Right kidney (tissue), 1 donor: ENCODE measurements at regions not wholly inside any gene's neighbourhood (a gene's known extent, or its start where the extent isn't known, plus 50 kb on each side); places are given as distances from the start of the nearest gene placed in this dataset.
"Not testable (repeated sequence)": the region's sequence is repeated elsewhere in the genome, so short reads cannot be mapped to it uniquely, and the experiment has no call there.

Experiments
- DNase-seq: peaks from one replicate; pipeline ENCODE4 v3.0.0-alpha.2; 2016

- DNase-seq = no peak
Measured at GRCh38 chr21:18553786-18554185, 150.2 kb upstream of the TMPRSS15 start.

DNA sequence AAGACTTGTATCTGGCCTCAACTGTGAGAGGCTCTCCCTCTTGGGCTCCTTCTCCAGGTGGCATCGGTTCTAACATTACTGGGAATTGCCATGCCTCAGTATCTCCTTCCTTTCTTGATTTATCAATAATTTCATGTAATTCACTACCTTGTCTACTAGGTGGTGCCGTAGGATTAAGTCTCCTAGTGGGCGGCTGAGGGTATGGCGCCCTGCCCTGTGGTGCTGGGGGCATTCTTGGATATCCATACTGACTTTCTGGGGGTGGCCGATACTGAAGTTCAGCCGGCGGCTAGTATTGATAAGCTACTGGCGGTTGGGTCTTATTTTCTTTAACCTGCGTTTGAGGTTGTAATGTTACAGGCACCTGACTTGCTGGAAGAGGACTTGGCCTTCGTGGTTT, 164.2 kb upstream of the TMPRSS15 start:
- DNase-seq = not testable (repeated sequence)

DNA sequence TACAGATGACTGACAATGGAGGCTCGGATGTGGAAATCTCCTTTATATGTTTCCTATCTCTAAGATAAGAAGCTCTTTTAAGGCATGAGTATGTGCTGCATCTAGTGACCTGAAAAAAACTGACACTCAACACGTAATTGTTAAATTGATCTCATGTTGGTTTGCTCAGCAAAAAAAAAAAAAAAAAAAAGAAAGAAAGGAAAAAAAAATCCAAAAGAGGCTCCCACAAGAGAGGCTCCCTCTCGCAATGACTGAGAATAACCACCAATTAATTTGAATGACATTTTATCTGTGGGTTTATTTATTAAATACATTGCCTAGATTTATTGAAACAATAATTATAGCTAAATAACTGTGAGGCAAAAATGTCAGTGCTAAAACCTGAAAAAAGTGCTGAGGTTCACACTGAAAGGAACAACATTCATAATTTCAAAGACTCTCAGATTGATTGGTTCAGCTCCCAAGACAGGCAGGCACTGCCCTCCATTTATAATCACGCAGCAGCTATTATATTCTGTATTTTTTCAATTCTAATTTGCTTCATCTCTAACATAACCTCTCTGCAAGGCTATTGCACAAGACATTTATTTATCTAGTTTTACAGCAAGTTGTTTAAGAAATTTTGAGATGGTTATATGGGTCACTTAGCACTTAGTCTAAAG, 184.5 kb upstream of the TMPRSS15 start:
- DNase-seq = no peak

DNA sequence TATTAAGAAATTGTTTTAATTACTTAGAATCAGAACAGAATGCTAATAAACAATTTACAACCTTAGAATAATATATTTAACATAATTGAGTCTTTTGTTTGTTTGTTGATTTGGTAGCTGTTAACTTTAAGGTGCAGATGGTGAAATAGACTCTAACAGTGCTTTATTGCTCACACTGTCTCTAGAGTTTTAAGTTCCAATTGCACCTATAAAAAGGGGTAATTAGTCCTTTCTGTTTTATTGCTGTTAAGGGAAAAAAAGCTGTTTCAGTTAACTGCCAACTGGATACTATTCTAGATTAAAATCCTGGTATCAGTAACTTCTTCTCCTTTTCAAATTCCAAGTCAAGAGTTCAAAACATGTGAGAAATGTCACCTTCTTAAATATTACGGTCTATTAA, 197.6 kb upstream of the TMPRSS15 start:
- DNase-seq = no peak

GRCh38 chr21:18602711-18603110, 199.1 kb upstream of the TMPRSS15 start:
- peak; percentile 1 for DNase-seq

DNA sequence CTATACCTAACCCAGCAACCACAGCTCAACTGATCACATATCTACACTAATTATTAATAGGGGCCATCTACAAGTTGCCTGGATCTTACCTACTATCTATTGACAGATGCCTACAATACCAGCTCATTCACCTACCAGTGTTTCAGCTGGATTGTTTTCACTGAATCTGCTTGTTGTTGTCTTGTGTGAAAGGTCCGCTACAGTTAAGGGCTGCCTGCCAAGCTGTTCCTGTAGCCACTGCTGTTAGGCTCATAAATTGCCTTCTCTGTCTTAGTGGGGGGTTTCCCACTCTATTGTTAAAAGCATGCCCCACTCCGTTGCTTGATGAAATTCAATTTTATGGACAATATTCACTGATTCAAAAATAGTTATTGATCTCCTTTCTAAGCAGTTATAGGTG, 199.7 kb upstream of the TMPRSS15 start:
- DNase-seq = no peak

DNA sequence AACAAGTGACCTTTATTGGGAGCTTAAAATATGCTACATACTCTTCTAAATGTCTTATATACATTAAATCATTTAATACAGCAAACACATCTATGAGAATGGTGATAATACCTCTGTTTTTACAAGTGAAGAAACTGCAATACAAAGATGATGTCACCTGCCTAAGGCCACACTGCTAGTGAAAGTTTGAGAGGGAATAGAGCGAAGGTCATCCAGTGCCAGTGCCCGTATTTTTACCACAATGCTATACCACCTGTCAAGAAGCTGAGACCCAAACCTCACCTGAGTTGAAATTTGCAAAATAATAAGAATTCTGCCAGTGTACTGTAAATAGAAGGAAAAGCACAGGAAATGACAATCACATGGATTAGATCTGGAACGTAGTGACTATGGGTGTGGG, 200.4 kb upstream of the TMPRSS15 start:
- DNase-seq = no peak

- no peak for DNase-seq
Measured at GRCh38 chr21:18608226-18608625, 204.6 kb upstream of the TMPRSS15 start.

DNA sequence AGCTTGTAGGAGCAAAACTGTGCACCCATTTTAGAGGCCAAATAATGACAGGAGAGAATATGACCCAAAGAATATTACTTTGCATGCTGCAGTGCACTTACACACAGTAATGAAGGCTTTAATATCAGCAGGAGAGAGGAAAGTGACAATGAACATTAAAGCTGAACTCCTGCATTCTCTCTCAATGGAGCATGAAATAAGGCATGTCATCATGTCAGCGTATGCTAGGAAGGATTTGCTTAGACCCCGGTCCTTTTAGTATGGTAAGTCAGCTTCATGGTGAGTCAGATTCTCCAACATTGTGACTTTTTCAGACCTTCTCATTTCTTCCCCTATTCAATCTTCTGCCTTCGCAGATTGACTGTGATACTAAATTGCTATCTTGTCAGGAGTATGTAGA, 210.7 kb upstream of the TMPRSS15 start:
- no peak for DNase-seq

DNA sequence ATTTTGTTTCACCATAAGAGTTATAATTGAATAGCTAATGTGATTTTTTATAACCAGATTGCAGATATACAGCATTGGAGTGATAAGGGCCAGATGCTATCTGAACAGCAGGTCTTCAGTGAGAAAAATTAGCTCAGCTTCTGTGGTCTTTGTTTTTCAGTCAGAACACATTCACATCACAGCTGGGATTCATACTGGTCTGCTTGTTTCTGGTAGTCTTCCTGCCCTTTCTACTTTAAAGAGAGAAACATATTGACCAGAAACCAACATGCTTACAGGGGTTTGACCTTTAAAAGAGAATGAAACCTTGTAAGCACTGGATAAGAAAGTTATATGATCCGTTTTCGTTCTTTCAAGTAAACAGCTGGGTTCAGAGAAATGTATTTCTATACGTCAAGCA, 213.7 kb upstream of the TMPRSS15 start:
- no peak for DNase-seq

- DNase-seq = no peak
Measured at GRCh38 chr21:18620436-18620835, 216.9 kb upstream of the TMPRSS15 start.

- no peak for DNase-seq
Measured at GRCh38 chr21:18622383-18622782, 218.8 kb upstream of the TMPRSS15 start.

DNA sequence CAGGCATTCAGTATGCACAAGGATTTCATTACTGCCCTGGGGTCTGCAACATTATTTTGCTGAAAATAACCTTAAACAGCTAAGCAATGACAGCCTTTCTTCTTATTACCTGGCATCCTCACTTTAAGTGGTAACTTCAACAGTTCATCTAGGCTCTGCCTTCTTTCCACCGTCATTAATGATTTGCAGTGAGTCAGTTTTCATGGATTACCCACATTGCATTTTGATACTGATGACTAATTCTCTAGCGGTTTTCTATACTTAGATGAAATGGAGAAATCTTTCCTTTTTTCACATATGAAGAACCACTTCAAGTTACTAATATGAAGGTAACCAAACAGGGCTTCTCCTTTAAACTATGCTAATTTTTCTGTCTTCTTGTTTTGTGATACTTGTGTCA, 226.9 kb upstream of the TMPRSS15 start:
- DNase-seq = no peak

DNA sequence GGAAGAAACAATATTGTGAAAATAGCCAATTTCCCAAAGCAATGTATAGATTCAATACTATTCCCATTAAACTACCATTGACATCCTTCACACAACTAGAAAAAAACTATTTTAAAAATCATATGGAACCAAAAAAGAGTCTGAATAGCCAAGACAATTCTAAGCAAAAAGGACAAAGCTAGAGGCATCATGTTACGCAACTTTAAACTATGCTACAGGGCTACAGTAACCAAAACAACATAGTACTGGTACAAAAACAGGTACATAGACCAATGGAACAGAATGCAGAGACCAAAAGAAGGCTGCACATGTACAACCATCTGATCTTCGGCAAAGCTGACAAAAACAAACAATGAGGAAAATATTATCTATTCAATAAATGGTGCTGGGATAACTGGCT, 233.3 kb upstream of the TMPRSS15 start:
- no peak for DNase-seq

- DNase-seq = no peak
Measured at GRCh38 chr21:18646116-18646515, 242.5 kb upstream of the TMPRSS15 start.

- no peak for DNase-seq
Measured at GRCh38 chr21:18655931-18656330, 252.3 kb upstream of the TMPRSS15 start.

DNA sequence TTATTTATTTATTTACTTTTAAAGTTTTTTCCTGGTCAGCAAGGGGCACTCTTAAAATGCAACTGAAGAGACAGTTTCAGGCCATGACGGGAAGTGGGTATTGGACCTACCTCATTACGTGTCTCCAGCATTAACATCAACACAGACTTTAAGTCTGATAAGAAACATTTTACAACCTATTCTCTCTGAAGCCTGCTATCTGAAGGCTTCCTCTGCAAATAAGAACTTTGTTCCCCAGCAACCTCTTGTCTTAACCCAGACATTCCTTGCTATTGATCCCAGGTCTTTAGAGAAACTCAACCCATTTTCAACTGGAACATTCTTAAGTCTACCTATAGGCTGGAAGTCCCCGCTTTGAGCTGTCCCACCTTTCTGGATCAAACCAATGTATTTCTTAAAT, 258.3 kb upstream of the TMPRSS15 start:
- DNase-seq = no peak

DNA sequence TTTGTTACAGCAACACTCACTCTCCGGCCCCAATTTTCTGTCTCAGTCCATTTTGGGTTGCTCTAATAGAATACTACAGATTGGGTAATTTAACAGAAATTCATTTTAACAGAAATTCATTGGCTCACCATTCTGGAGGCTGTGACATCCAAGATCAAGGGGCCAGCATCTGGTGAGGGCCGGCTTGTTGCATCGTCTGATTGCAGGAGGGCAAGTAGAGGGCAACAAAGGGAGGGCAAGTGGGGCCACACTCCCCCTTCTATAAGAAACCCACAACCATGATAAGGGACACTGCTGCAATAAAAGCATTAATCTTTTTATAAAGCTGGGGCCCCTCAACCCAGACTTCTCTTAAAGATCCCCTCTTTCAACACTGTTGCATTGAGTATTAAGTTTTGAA, 260.1 kb upstream of the TMPRSS15 start:
- DNase-seq = no peak

DNA sequence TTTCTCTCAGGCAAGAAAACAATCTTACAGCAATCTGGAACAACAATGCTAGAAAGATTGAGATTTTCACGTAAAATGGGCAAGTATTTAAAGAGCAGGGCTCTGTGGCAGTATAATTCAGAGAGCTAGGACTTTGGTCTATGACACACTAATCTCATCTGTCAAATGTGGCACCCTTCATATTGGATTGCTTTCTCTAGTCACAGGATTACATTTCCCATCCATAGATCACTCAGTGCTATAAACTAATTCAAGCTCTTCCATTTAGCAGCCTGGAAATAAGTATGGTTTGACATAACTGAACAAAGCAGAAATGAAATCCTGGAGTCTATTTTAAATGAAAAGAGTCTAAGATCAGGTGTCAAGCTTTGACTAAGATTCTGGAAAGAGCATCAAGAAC, 263.1 kb upstream of the TMPRSS15 start:
- no peak for DNase-seq

- no peak for DNase-seq
Measured at GRCh38 chr21:18673789-18674188, 270.2 kb upstream of the TMPRSS15 start.

DNA sequence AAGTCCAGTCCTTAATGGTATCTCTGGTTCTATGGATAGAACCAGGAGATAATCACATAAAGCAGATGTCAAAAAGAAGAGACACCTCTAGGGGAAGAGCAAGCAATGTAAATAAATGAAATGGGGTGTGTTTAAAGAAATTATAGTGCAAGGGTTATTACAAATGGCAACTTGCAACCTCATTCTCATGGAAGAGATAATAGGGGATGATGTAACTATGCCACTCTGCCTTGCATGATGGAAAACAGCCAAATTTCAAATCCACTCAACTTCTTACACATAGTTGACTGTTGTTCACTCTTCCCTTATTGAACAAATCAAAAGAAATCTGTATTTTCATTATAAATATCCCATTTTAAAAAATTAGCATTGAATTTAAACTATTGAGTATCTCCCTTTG, 274.0 kb upstream of the TMPRSS15 start:
- no peak for DNase-seq

- DNase-seq = no peak
Measured at GRCh38 chr21:18705971-18706370, 302.4 kb upstream of the TMPRSS15 start.

DNA sequence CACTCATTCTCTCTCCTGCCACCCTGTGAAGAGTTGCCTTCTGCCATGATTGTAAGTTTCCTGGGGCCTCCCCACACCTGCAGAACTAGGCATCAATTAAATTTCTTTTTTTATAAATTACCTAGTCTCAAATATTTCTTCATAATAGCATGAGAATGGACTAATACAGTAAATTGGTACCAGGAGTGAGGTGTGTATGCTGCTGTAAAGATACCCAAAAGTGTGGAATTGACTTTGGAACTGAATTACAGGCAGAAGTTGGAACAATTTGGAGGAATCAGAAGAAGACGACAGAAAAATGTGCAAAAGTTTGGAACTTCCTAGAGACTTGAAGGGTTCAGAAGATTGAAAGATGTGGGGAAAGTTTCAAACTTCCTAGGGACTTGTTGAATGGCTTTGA, 308.1 kb upstream of the TMPRSS15 start:
- DNase-seq = no peak

GRCh38 chr21:18715606-18716005, 312.0 kb upstream of the TMPRSS15 start:
- DNase-seq = no peak

DNA sequence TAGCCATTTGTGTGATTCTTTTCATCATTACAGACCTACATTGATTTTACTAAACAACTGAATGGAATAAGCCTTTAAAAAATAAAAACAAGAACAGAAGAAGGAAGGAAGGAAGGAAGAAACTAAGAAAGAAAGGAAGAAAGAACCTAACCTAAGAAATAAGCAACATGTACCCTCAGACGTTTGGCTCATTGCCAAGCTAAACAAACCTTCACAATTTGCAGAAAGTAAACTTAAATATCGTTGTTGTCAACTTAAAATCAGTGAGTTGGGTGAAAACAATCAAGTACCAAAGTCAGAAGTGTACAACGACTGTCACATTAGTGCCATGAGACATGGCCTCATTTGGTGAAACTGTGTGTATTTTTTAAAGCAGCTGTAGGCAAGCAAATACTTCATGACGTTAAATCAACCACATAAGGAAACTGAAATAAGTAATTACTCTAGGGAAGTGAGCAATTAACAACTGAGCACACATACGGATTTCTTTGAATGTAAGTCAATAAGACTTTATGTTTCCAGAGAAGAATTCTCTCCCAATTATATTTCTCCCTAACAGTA, 313.1 kb upstream of the TMPRSS15 start:
- DNase-seq = no peak
